ENCODE measurements at regions not wholly inside any gene's neighbourhood (a gene's known extent, or its start where the extent isn't known, plus 50 kb on each side); places are given as distances from the start of the nearest gene placed in this dataset.

DNA sequence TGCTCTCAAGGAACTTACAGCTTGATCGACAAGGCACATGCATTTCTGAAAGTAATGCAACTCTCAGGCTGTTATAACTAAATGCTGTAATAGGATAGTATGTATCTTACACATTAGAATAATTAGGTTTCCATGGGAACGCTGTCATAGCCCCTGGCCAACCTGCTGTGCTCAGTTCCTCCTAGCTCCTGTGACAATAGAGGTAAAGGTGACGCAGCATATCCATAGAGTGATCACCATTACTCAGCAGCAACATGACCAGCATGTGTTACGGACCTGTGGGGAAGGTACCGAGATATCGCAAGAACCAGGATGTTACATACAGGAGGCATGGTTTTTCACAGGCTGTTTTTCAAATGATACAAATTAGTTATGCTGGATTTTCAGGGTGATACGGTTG is 150.7 kb downstream of the CAND1 start:
- Histone ChIP-seq H3K23ac (ENCODE audit: low read length) (no peak overlapping the region), H3K4me3 (ENCODE audit: low read length) (no peak overlapping the region), H3K27ac (ENCODE audit: low read depth, low read length) (no peak overlapping the region), H3K18ac (ENCODE audit: low read length) (no peak overlapping the region), H4K5ac (ENCODE audit: low read length) (no peak overlapping the region), H3K4me2 (ENCODE audit: low read length) (no peak overlapping the region), H2BK5ac (ENCODE audit: low read length) (no peak overlapping the region), H3K56ac (ENCODE audit: low read length) (no peak overlapping the region), H3K79me1 (ENCODE audit: low read length) (no peaks in the 10 kb centered on the region), H3K4ac (ENCODE audit: low read depth, low read length) (no peak overlapping the region), H2BK120ac (ENCODE audit: low read depth, low read length) (no peak overlapping the region), H3K4me1 (ENCODE audit: control insufficient read depth, low read depth, low read length) (peaks cover 11% of the 10 kb centered on the region), H3K36me3 (ENCODE audit: control insufficient read depth, insufficient read depth, low read length) (no peaks in the 10 kb centered on the region), H3K27me3 (ENCODE audit: insufficient read depth, low read length, poor library complexity) (no peaks in the 10 kb centered on the region), H4K8ac (ENCODE audit: low read depth, low read length) (no peak overlapping the region), H3K9ac (ENCODE audit: low read length) (no peak overlapping the region), H2AK5ac (ENCODE audit: low read length) (no peak overlapping the region), H3K79me2 (ENCODE audit: control insufficient read depth, insufficient read depth, low read length) (no peaks in the 10 kb centered on the region), H2BK15ac (replicated peaks; ENCODE audit: low read depth) (no peak overlapping the region)
- WGBS (ENCODE audit: extremely low coverage, insufficient coverage, low lambda C conversion rate), result no CpG with 5 or more reads among the region's 7 CpGs
- peak; percentile 90 for DNase-seq

DNA sequence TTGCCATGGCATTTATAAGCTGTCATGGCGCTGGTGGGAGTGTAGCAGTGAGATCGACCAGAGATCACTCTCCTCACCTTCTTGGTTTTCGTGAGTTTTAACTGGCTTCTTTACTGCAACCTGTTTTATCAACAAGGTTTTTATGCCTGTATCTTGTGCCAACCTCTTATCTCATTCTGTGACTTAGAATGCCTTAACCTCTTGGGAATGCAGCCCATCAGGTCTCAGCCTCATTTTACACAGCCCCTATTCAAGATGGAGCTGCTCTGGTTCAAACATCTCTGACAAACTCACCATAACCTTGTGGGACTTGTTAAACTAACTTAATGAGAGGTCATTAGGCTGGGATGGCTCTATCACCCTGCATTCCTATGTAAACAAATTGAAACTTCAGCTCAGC is 151.3 kb downstream of the CAND1 start:
- no peaks in the 10 kb centered on the region for H3K79me1 ChIP-seq (ENCODE audit: low read length)
- H4K8ac ChIP-seq (ENCODE audit: low read depth, low read length), result no peak overlapping the region
- H3K4me1 ChIP-seq (ENCODE audit: control insufficient read depth, low read depth, low read length), result peaks cover 11% of the 10 kb centered on the region
- no peaks in the 10 kb centered on the region for H3K27me3 ChIP-seq (ENCODE audit: insufficient read depth, low read length, poor library complexity)
- no peak overlapping the region for H3K56ac ChIP-seq (ENCODE audit: low read length)
- WGBS (ENCODE audit: extremely low coverage, insufficient coverage, low lambda C conversion rate), result no CpG with 5 or more reads among the region's 3 CpGs
- no peak overlapping the region for H2BK15ac ChIP-seq (replicated peaks; ENCODE audit: low read depth)
- no peak overlapping the region for H3K23ac ChIP-seq (ENCODE audit: low read length)
- H3K27ac ChIP-seq (ENCODE audit: low read depth, low read length), result no peak overlapping the region
- DNase-seq, result peak; percentile 19
- H3K18ac ChIP-seq (ENCODE audit: low read length), result peak overlapping the region; percentile 75
- no peak overlapping the region for H2AK5ac ChIP-seq (ENCODE audit: low read length)
- no peak overlapping the region for H3K9ac ChIP-seq (ENCODE audit: low read length)
- H3K4me3 ChIP-seq (ENCODE audit: low read length), result no peak overlapping the region
- no peaks in the 10 kb centered on the region for H3K79me2 ChIP-seq (ENCODE audit: control insufficient read depth, insufficient read depth, low read length)
- H4K5ac ChIP-seq (ENCODE audit: low read length), result no peak overlapping the region
- peak overlapping the region; percentile 61 for H2BK120ac ChIP-seq (ENCODE audit: low read depth, low read length)
- H3K4me2 ChIP-seq (ENCODE audit: low read length), result no peak overlapping the region
- no peak overlapping the region for H3K4ac ChIP-seq (ENCODE audit: low read depth, low read length)
- H3K36me3 ChIP-seq (ENCODE audit: control insufficient read depth, insufficient read depth, low read length), result no peaks in the 10 kb centered on the region
- H2BK5ac ChIP-seq (ENCODE audit: low read length), result no peak overlapping the region

DNA sequence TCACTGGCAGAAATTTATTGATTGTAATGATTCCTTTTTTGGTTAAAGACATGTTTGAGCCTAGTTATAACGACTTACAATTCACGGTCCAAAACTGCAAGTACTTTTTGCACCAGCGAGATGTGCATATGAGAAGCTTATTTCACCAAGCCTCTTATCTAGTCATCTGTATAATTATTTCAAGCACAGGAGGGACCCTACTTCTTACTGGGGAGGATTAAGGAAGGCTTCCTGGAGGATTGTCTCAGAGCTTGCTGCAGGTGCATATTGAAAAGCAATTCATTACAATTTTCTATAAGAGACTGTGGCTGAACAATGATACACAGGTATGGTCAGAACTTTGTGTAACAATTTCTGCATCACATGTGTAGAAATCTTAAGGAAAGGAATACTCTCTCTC is 152.9 kb downstream of the CAND1 start:
- no peak overlapping the region for H2BK5ac ChIP-seq (ENCODE audit: low read length)
- no peaks in the 10 kb centered on the region for H3K36me3 ChIP-seq (ENCODE audit: control insufficient read depth, insufficient read depth, low read length)
- H3K56ac ChIP-seq (ENCODE audit: low read length), result no peak overlapping the region
- H2BK15ac ChIP-seq (replicated peaks; ENCODE audit: low read depth), result no peak overlapping the region
- no peak overlapping the region for H3K23ac ChIP-seq (ENCODE audit: low read length)
- no peaks in the 10 kb centered on the region for H3K79me1 ChIP-seq (ENCODE audit: low read length)
- WGBS (ENCODE audit: extremely low coverage, insufficient coverage, low lambda C conversion rate), result no CpG with 5 or more reads among the region's 3 CpGs
- H3K4me2 ChIP-seq (ENCODE audit: low read length), result no peak overlapping the region
- DNase-seq, result no peak
- no peak overlapping the region for H3K9ac ChIP-seq (ENCODE audit: low read length)
- H3K4ac ChIP-seq (ENCODE audit: low read depth, low read length), result no peak overlapping the region
- H3K4me3 ChIP-seq (ENCODE audit: low read length), result no peak overlapping the region
- H3K27me3 ChIP-seq (ENCODE audit: insufficient read depth, low read length, poor library complexity), result no peaks in the 10 kb centered on the region
- no peak overlapping the region for H4K8ac ChIP-seq (ENCODE audit: low read depth, low read length)
- no peak overlapping the region for H3K27ac ChIP-seq (ENCODE audit: low read depth, low read length)
- no peak overlapping the region for H2AK5ac ChIP-seq (ENCODE audit: low read length)
- H4K5ac ChIP-seq (ENCODE audit: low read length), result no peak overlapping the region
- no peak overlapping the region for H3K18ac ChIP-seq (ENCODE audit: low read length)
- no peak overlapping the region for H2BK120ac ChIP-seq (ENCODE audit: low read depth, low read length)
- H3K4me1 ChIP-seq (ENCODE audit: control insufficient read depth, low read depth, low read length), result peaks cover 11% of the 10 kb centered on the region
- no peaks in the 10 kb centered on the region for H3K79me2 ChIP-seq (ENCODE audit: control insufficient read depth, insufficient read depth, low read length)

DNA sequence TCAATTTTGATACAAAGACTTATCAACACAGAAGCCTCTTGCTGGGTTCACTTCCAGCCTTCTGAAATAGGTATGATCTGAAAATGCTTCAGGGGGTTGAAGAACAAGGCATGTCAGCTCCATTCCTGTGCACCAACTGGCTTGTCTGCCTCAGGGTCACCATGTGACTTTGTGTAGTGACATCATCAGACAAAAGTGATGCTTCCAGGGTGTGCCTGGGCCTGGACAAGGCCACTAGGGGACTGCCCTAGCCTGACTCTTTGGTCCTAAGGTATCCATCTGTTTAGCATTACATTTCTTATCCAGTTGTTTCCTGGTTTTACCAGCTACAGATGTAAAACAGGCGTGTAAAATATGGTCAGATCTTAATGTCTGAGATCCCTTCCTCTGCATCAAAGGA is 155.6 kb downstream of the CAND1 start:
- no peaks in the 10 kb centered on the region for H3K79me1 ChIP-seq (ENCODE audit: low read length)
- no peak overlapping the region for H3K4me3 ChIP-seq (ENCODE audit: low read length)
- H3K56ac ChIP-seq (ENCODE audit: low read length), result no peak overlapping the region
- no peak overlapping the region for H3K4ac ChIP-seq (ENCODE audit: low read depth, low read length)
- no peak overlapping the region for H4K5ac ChIP-seq (ENCODE audit: low read length)
- no peaks in the 10 kb centered on the region for H3K79me2 ChIP-seq (ENCODE audit: control insufficient read depth, insufficient read depth, low read length)
- no peak for DNase-seq
- H3K36me3 ChIP-seq (ENCODE audit: control insufficient read depth, insufficient read depth, low read length), result no peaks in the 10 kb centered on the region
- no peak overlapping the region for H3K18ac ChIP-seq (ENCODE audit: low read length)
- no peak overlapping the region for H2BK5ac ChIP-seq (ENCODE audit: low read length)
- H2BK120ac ChIP-seq (ENCODE audit: low read depth, low read length), result no peak overlapping the region
- H4K8ac ChIP-seq (ENCODE audit: low read depth, low read length), result no peak overlapping the region
- no peak overlapping the region for H3K27ac ChIP-seq (ENCODE audit: low read depth, low read length)
- no peak overlapping the region for H3K4me2 ChIP-seq (ENCODE audit: low read length)
- no peak overlapping the region for H3K9ac ChIP-seq (ENCODE audit: low read length)
- H3K23ac ChIP-seq (ENCODE audit: low read length), result no peak overlapping the region
- H3K4me1 ChIP-seq (ENCODE audit: control insufficient read depth, low read depth, low read length), result peaks cover 8% of the 10 kb centered on the region
- no CpG with 5 or more reads among the region's 1 CpG for WGBS (ENCODE audit: extremely low coverage, insufficient coverage, low lambda C conversion rate)
- no peaks in the 10 kb centered on the region for H3K27me3 ChIP-seq (ENCODE audit: insufficient read depth, low read length, poor library complexity)
- H2AK5ac ChIP-seq (ENCODE audit: low read length), result no peak overlapping the region
- H2BK15ac ChIP-seq (replicated peaks; ENCODE audit: low read depth), result no peak overlapping the region

DNA sequence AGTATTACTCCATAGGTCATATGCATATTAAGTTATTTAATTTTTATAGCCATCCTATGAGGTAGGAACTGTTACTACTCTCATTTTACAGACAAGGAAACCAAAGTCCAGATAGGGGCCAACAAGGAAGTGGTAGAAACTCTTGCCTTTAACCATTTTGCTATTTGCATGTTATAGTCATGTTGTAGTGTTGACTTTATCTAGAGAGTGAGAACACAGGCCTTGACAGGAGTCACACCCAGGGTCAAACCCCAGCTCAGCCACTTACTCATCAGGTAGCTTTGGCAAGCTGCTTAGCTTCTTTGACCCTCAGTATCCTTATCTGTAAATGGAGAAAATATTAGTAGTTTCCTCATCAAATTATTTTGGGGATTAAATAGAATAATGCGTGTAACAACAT is 156.2 kb downstream of the CAND1 start:
- Histone ChIP-seq H3K4me3 (ENCODE audit: low read length) (no peak overlapping the region), H3K27ac (ENCODE audit: low read depth, low read length) (no peak overlapping the region), H4K5ac (ENCODE audit: low read length) (no peak overlapping the region), H3K79me2 (ENCODE audit: control insufficient read depth, insufficient read depth, low read length) (no peaks in the 10 kb centered on the region), H3K9ac (ENCODE audit: low read length) (no peak overlapping the region), H3K27me3 (ENCODE audit: insufficient read depth, low read length, poor library complexity) (no peaks in the 10 kb centered on the region), H3K79me1 (ENCODE audit: low read length) (no peaks in the 10 kb centered on the region), H3K56ac (ENCODE audit: low read length) (no peak overlapping the region), H3K4ac (ENCODE audit: low read depth, low read length) (no peak overlapping the region), H3K36me3 (ENCODE audit: control insufficient read depth, insufficient read depth, low read length) (no peaks in the 10 kb centered on the region), H3K4me2 (ENCODE audit: low read length) (no peak overlapping the region), H3K4me1 (ENCODE audit: control insufficient read depth, low read depth, low read length) (peaks cover 3% of the 10 kb centered on the region), H2BK5ac (ENCODE audit: low read length) (no peak overlapping the region), H2BK15ac (replicated peaks; ENCODE audit: low read depth) (no peak overlapping the region), H3K23ac (ENCODE audit: low read length) (no peak overlapping the region), H4K8ac (ENCODE audit: low read depth, low read length) (no peak overlapping the region), H2AK5ac (ENCODE audit: low read length) (no peak overlapping the region), H3K18ac (ENCODE audit: low read length) (no peak overlapping the region), H2BK120ac (ENCODE audit: low read depth, low read length) (no peak overlapping the region)
- no peak for DNase-seq
- WGBS (ENCODE audit: extremely low coverage, insufficient coverage, low lambda C conversion rate), result no CpG with 5 or more reads among the region's 1 CpG

DNA sequence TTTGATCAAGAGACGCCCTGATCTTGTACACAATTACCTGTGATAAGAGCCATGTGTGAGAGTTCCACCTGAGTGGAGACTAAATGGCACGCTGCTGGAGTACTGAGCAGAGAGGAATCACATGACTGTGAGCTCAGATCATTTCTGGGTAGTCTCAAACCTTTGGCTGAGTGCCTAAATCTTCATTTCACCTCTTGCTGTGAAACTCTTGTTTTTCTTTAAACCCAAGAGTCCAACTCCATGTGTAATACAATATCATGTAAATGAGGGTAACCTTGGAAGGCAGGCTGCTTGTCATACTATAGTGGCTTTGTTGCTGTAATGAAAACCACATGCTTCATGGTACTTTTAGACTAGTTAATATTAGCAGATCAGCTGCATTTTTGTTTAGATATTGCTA is 156.9 kb downstream of the CAND1 start:
- Histone ChIP-seq H2AK5ac (ENCODE audit: low read length) (no peak overlapping the region), H3K79me2 (ENCODE audit: control insufficient read depth, insufficient read depth, low read length) (no peaks in the 10 kb centered on the region), H3K9ac (ENCODE audit: low read length) (no peak overlapping the region), H3K27me3 (ENCODE audit: insufficient read depth, low read length, poor library complexity) (no peaks in the 10 kb centered on the region), H3K18ac (ENCODE audit: low read length) (no peak overlapping the region), H3K27ac (ENCODE audit: low read depth, low read length) (no peak overlapping the region), H3K4ac (ENCODE audit: low read depth, low read length) (no peak overlapping the region), H3K36me3 (ENCODE audit: control insufficient read depth, insufficient read depth, low read length) (no peaks in the 10 kb centered on the region), H3K79me1 (ENCODE audit: low read length) (no peaks in the 10 kb centered on the region), H2BK15ac (replicated peaks; ENCODE audit: low read depth) (no peak overlapping the region), H2BK5ac (ENCODE audit: low read length) (no peak overlapping the region), H3K4me1 (ENCODE audit: control insufficient read depth, low read depth, low read length) (no peaks in the 10 kb centered on the region), H4K8ac (ENCODE audit: low read depth, low read length) (no peak overlapping the region), H3K56ac (ENCODE audit: low read length) (no peak overlapping the region), H4K5ac (ENCODE audit: low read length) (no peak overlapping the region), H3K23ac (ENCODE audit: low read length) (no peak overlapping the region), H3K4me2 (ENCODE audit: low read length) (no peak overlapping the region), H3K4me3 (ENCODE audit: low read length) (no peak overlapping the region), H2BK120ac (ENCODE audit: low read depth, low read length) (no peak overlapping the region)
- DNase-seq, result no peak
- no CpG with 5 or more reads among the region's 2 CpGs for WGBS (ENCODE audit: extremely low coverage, insufficient coverage, low lambda C conversion rate)

Measured in mesendoderm (in vitro differentiated cells).